ENCODE measurements at regions not wholly inside any gene's neighbourhood (a gene's known extent, or its start where the extent isn't known, plus 50 kb on each side); places are given as distances from the start of the nearest gene placed in this dataset.
A peak's percentile ranks its signal among the peaks of the same experiment; 100 is the strongest.

DNA sequence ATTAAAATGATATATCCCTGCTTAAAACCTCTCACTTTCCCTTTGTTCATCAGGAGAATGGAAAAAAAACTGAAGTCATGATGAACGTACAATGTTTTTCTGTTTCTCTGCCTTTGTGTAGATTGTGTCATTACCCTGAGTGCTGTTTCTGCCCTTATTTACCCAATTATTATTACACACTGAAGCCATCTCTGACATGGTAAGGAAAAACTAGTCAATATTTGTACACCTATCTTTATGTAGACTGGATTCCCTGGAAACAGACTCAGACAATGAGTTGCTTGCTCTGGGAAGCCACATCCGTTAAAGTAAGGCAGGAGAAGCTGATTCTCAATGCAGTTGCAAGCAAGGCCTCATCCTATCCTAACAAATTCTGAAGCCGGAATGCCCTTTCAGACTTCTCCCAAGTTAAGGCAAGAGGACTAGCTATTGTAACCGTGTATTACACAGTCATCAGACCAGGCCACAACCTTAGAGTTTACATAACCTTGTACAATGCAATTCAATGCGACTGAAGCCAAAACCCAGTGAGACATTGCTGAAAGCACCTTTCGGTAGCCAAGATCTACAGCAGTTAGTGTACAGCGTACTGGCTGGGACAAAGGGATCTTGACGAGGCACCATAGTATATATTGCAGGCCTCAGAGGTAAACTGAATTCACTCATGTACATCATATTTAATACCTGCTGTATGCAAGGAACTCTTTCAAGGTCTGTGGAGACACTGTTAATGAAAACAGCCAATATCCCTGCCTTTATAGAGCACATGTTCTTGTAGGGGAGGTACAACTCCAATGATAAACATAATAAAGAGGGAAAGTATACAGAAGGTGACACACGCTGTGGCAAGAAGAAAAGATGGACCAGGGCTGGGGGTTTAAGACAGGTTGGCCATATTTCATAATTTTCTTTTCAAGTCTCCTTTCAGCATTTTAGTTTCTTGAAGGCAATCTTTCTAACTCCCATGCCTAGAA lies 1040.8 kb upstream of the SEMA6D start:
- peak overlapping the region; percentile 10; the same call in 1 of the 2 replicates for H3K27ac ChIP-seq
- TF ChIP-seq, protein P1, sequence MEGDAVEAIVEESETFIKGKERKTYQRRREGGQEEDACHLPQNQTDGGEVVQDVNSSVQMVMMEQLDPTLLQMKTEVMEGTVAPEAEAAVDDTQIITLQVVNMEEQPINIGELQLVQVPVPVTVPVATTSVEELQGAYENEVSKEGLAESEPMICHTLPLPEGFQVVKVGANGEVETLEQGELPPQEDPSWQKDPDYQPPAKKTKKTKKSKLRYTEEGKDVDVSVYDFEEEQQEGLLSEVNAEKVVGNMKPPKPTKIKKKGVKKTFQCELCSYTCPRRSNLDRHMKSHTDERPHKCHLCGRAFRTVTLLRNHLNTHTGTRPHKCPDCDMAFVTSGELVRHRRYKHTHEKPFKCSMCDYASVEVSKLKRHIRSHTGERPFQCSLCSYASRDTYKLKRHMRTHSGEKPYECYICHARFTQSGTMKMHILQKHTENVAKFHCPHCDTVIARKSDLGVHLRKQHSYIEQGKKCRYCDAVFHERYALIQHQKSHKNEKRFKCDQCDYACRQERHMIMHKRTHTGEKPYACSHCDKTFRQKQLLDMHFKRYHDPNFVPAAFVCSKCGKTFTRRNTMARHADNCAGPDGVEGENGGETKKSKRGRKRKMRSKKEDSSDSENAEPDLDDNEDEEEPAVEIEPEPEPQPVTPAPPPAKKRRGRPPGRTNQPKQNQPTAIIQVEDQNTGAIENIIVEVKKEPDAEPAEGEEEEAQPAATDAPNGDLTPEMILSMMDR (IDR thresholded peaks at IDR 0.05), result no peak
- no peak for TF ChIP-seq ZFX (IDR thresholded peaks at IDR 0.05; ENCODE audit: borderline replicate concordance)

DNA sequence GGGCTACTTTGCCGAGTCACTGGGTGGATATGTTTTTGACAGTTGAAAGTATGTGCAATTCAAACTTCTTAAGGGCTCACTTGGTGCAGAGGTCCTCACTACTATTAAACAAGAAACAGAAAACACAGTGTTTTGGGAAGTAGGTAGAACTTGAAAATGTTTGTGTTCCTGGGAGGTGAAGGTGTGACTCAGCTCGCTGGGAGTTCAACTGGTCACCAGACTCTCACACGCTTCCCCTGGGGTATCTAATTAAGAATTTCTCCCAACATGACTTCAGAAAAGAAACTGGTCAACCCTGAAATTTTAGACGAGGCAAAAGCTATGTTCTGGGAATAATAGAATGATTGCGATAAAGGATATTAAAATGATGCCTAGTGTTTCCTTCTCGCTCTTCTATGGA lies 1039.8 kb upstream of the SEMA6D start:
- TF ChIP-seq, protein P1 (IDR thresholded peaks at IDR 0.05), result no peak
- no peak for TF ChIP-seq ZFX (IDR thresholded peaks at IDR 0.05; ENCODE audit: borderline replicate concordance)

DNA sequence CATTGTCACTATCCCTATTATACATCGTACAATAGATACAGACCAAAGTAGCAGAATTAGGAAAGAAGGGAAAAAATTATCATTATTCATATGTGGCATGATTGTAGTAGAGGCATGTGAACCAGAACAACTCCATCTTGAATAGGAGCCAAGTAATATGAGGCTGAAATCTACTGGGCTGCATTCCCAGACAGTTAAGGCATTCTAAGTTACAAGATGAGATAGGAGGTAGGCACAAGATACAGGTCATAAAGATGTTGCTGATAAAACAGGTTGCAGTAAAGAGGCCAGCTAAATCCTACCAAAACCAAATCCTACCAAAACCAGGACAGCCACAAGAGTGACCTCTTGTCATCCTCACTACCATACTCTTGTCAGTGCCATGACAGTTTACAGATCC lies 1035.4 kb upstream of the SEMA6D start:
- TF ChIP-seq, protein P1 (IDR thresholded peaks at IDR 0.05), result no peak
- no peak for TF ChIP-seq ZFX (IDR thresholded peaks at IDR 0.05; ENCODE audit: borderline replicate concordance)
- no peak overlapping the region for H3K27ac ChIP-seq

More for the DNA sequence above, 1039.8 kb upstream of the SEMA6D start:
- H3K27ac ChIP-seq, result no peak overlapping the region

DNA sequence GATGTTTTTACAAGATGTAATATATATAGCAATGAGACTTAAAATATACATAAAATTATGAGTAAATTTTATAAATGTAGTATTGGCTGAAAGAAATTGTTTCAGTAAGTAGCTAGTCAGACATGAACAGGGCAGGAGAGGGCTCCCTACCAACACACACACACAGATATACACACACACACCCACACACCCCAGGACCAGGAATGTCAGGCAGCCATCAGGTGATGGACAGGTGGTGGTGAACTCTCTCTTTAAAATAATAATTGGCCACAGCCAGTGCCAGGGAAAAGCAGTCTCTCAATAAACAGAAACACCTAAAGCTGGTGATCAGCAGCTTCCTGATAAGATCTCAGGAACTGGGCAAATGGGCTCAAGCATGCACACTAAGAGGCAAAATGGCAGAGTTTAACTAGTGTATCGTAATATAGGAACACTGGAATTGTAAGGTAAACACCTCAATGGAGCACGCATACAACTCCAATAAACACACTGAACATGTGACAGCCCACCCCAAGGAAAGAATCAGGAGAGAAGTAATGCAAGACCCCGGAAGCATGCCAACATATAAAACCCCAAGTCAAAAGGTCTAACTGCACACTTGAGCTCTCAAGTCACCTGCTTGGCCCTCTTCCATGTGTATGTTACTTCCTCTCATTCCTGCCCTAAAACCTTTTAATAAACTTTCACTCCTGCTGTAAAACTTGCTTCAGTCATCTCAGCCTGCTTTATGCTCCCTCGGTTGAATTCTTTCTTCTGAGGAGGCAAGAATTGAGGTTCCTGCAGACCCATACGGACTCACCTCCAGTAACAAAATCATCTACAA lies 1034.1 kb upstream of the SEMA6D start:
- no peak overlapping the region for H3K27ac ChIP-seq
- no peak for TF ChIP-seq ZFX (IDR thresholded peaks at IDR 0.05; ENCODE audit: borderline replicate concordance)
- TF ChIP-seq, protein P1 (IDR thresholded peaks at IDR 0.05), result no peak

DNA sequence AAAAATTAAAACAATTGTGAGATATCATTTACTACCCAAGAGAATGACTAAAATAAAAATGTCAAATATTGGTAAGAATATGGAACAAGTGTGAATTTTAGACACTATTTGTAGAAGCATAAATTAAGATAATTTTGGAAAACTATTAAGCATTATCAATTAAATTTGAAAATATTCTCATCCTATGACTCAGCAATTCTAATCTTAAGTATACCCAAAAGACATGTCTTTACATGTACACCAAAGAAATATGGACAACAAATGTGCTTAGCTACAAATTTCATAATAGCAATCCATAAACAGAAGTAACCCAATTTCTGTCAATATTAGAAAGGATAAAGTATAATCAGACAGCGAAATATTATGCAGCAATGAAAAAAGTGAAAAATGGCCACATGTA lies 1032.2 kb upstream of the SEMA6D start:
- H3K27ac ChIP-seq, result no peak overlapping the region
- TF ChIP-seq ZFX (IDR thresholded peaks at IDR 0.05; ENCODE audit: borderline replicate concordance), result no peak

DNA sequence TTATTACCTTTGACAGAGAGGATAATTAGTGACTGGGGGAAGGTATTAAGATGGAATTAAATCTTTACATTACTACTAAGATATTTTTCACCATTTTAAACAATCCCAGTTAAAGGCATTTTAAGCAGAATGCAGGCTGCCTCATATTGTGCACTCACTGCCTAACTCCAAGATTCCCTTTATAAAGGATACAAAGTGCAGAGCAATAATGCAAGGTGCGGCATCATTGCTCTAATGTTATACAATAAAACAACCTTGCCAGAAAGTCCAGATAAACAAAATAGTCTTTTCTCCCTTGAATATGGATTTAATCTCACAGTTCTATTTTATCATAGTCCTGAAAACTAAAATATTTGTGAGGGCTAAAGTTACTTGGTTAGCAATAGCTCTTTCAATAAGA lies 1031.6 kb upstream of the SEMA6D start:
- TF ChIP-seq ZFX (IDR thresholded peaks at IDR 0.05; ENCODE audit: borderline replicate concordance), result no peak
- TF ChIP-seq, protein P1 (IDR thresholded peaks at IDR 0.05), result no peak
- H3K27ac ChIP-seq, result no peak overlapping the region

DNA sequence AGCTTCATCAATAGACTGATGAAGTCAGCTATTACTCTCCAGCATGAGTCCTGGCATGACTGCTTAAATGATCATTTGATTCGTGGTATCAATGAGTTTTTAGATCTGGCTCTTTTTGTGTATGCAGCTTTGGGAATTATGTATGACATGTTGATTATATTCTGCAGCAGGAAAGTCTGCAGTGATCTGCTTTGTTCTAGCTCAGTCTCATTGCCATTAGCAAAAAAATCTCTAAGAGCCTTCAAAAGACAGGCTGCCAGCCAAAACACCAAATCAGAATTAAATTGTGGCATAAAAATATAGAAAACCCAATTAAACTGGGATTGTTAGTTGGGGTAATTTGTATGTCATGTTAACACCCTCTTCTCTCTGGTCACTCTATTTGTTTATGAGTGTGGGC lies 1021.0 kb upstream of the SEMA6D start:
- H3K27ac ChIP-seq, result no peak overlapping the region
- TF ChIP-seq, protein P1 (IDR thresholded peaks at IDR 0.05), result no peak
- TF ChIP-seq ZFX (IDR thresholded peaks at IDR 0.05; ENCODE audit: borderline replicate concordance), result no peak
